HEK293T (cell line): ENCODE measurements at regions not wholly inside any gene's neighbourhood (a gene's known extent, or its start where the extent isn't known, plus 50 kb on each side); places are given as distances from the start of the nearest gene placed in this dataset.

ENCODE experiments used
- CTCF ChIA-PET: fragments of 350-600 bp; formaldehyde crosslinking; extraction: SDS; loops from one replicate; lab custom pipeline; 2021; ENCODE audit warnings: antibody characterized with exemption, inconsistent platforms; lab: Yijun Ruan, JAX
- POLR2A ChIA-PET: fragments of 350-600 bp; formaldehyde crosslinking; extraction: SDS; loops from one replicate; lab custom pipeline; 2020; ENCODE audit warnings: antibody characterized with exemption, inconsistent platforms; lab: Yijun Ruan, JAX
- DNase-seq: peaks from one replicate; pipeline ENCODE4 v3.0.0; 2012; ENCODE audit warnings: mixed read lengths; ENCODE audit errors: extremely low spot score
- ARNT ChIP-seq: fragments of 450-650 bp; IDR thresholded peaks from 2 replicates; pipeline ENCODE4 v1.6.1; 2017; ENCODE audit warnings: mild to moderate bottlenecking
- BHLHE40 ChIP-seq: fragments of 450-650 bp; IDR thresholded peaks from 2 replicates; pipeline ENCODE4 v1.6.1; 2016; ENCODE audit warnings: mild to moderate bottlenecking, moderate library complexity, borderline replicate concordance
- CTBP1 ChIP-seq: fragments of 450-650 bp; IDR thresholded peaks from 2 replicates; pipeline ENCODE4 v1.6.1; 2016; ENCODE audit warnings: borderline replicate concordance
- ELF4 ChIP-seq: fragments of 450-650 bp; IDR thresholded peaks from 2 replicates; pipeline ENCODE4 v1.6.1; 2017; ENCODE audit warnings: antibody characterized with exemption
- FOXA1 ChIP-seq: fragments of 450-650 bp; IDR thresholded peaks from 2 replicates; pipeline ENCODE4 v1.6.1; 2016; ENCODE audit warnings: mild to moderate bottlenecking
- FOXK2 ChIP-seq: fragments of 450-650 bp; IDR thresholded peaks from 2 replicates; pipeline ENCODE4 v1.6.1; 2016; ENCODE audit warnings: mild to moderate bottlenecking
- FOXM1 ChIP-seq: fragments of 450-650 bp; IDR thresholded peaks from 2 replicates; pipeline ENCODE4 v1.6.1; 2017; ENCODE audit warnings: mild to moderate bottlenecking, borderline replicate concordance
- HDGF ChIP-seq: fragments of 450-650 bp; IDR thresholded peaks from 2 replicates; pipeline ENCODE4 v1.6.1; 2017; ENCODE audit warnings: antibody characterized with exemption, borderline replicate concordance
- L3MBTL2 ChIP-seq: fragments of 450-650 bp; conservative IDR thresholded peaks from 2 replicates; pipeline ENCODE4 v1.6.1; 2016; ENCODE audit warnings: mild to moderate bottlenecking
- LEF1 ChIP-seq: fragments of 450-650 bp; IDR thresholded peaks from 2 replicates; pipeline ENCODE4 v1.6.1; 2017; ENCODE audit warnings: mild to moderate bottlenecking, borderline replicate concordance
- NFRKB ChIP-seq: fragments of 450-650 bp; IDR thresholded peaks from 2 replicates; pipeline ENCODE4 v1.6.1; 2016; ENCODE audit warnings: mild to moderate bottlenecking, moderate library complexity
- SP1 ChIP-seq: fragments of 450-650 bp; IDR thresholded peaks from 2 replicates; pipeline ENCODE4 v1.6.1; 2017
- SUZ12 ChIP-seq: fragments of 450-650 bp; IDR thresholded peaks from 2 replicates; pipeline ENCODE4 v1.6.1; 2016; ENCODE audit warnings: mild to moderate bottlenecking
- TARDBP ChIP-seq: fragments of 450-650 bp; IDR thresholded peaks from 2 replicates; pipeline ENCODE4 v1.6.1; 2016
- ZNF384 ChIP-seq: fragments of 450-650 bp; IDR thresholded peaks from 2 replicates; pipeline ENCODE4 v1.6.1; 2016
- TF ChIP-seq, protein P1 (sequence below): fragments of 450-650 bp; IDR thresholded peaks from 2 replicates; pipeline ENCODE4 v1.6.1; 2016

DNA sequence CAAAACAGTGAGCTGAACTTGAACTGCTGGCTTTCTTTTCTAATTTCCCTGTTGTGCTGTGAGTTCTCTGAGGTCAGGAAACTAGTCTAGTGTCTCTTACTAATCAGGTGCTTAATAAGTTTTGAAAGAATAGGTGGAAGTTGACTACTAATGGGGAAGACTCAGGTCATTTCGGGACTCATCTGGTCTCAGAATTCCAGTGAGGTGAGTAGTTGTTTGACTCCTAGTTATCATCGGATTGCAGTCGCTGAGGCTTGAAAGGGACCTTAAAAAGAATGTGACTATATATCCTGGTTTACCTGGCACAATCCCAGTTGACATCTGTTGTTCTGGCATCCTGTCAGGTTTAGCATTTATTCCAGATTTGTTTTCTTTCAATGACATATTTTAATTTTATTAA is 81.4 kb upstream of the SPAG17 start:
- DNase-seq, result no peak
- TF ChIP-seq ZNF384, result no peak
- no peak for TF ChIP-seq ELF4
- no peak for TF ChIP-seq LEF1
- TF ChIP-seq NFRKB, result no peak
- no peak for TF ChIP-seq HDGF
- TF ChIP-seq ARNT, result no peak
- no peak for TF ChIP-seq SP1
- TF ChIP-seq L3MBTL2, result no peak
- TF ChIP-seq, protein P1, sequence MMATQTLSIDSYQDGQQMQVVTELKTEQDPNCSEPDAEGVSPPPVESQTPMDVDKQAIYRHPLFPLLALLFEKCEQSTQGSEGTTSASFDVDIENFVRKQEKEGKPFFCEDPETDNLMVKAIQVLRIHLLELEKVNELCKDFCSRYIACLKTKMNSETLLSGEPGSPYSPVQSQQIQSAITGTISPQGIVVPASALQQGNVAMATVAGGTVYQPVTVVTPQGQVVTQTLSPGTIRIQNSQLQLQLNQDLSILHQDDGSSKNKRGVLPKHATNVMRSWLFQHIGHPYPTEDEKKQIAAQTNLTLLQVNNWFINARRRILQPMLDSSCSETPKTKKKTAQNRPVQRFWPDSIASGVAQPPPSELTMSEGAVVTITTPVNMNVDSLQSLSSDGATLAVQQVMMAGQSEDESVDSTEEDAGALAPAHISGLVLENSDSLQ, result no peak
- no peak for TF ChIP-seq CTBP1
- TF ChIP-seq BHLHE40, result no peak
- no peak for TF ChIP-seq TARDBP
- TF ChIP-seq FOXM1, result no peak
- no peak for TF ChIP-seq FOXA1
- TF ChIP-seq SUZ12, result no peak
- no peak for TF ChIP-seq FOXK2
- POLR2A ChIA-PET, result no interaction called here
- CTCF ChIA-PET, result no interaction called here

DNA sequence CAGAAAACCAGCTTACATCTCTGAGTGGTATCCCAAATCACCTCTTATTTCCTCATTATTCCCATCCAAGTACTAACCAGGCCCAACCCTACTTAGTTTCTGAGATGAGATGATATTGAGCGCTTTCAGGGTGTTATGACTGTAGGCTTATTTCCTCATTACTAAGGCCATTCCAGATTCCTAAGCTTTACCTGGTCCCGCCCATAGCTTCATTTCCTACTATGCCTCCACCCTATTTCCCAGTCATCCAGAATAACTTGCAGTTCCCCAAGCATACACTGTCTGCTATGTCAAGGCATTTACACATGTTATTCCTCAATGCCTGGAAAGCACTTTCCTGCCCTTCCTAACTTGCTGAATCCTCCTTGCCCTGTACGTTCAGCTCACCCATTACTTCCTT is 79.3 kb upstream of the SPAG17 start:
- ChIA-PET CTCF (no interaction called here), POLR2A (no interaction called here)
- no peak for DNase-seq
- TF ChIP-seq L3MBTL2 (no peak), ZNF384 (no peak), BHLHE40 (no peak), TARDBP (no peak), HDGF (no peak), NFRKB (no peak), ELF4 (no peak), SUZ12 (no peak)
- TF ChIP-seq, protein P1, result no peak

DNA sequence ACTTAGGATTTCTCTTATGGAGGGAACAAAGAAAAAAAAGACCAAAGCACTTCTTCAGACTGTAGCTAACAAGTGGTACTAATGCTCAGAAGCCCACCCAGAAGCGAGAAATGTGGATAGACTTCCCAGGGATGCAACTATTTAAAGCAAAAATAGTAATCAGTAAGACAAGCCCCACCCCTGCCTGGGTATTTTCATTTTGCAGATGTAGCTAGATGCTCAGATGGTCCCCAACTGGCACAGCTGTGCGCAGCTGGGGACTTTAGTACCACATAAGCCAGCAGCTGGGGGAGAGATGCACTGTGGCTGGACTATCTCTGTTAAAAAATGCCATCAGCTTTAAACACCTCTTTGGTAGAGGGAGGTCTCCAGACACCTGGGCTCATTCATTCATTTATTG is 77.8 kb upstream of the SPAG17 start:
- no peak for DNase-seq
- no peak for TF ChIP-seq NFRKB
- no peak for TF ChIP-seq FOXA1
- TF ChIP-seq ARNT, result no peak
- no peak for TF ChIP-seq SP1
- no peak for TF ChIP-seq TARDBP
- TF ChIP-seq, protein P1, result no peak
- no peak for TF ChIP-seq LEF1
- TF ChIP-seq SUZ12, result no peak
- TF ChIP-seq FOXM1, result no peak
- TF ChIP-seq ZNF384, result no peak
- TF ChIP-seq BHLHE40, result no peak
- no peak for TF ChIP-seq CTBP1
- no peak for TF ChIP-seq ELF4
- no peak for TF ChIP-seq L3MBTL2
- TF ChIP-seq FOXK2, result no peak
- no peak for TF ChIP-seq HDGF
- POLR2A ChIA-PET, result no interaction called here
- CTCF ChIA-PET, result no interaction called here

DNA sequence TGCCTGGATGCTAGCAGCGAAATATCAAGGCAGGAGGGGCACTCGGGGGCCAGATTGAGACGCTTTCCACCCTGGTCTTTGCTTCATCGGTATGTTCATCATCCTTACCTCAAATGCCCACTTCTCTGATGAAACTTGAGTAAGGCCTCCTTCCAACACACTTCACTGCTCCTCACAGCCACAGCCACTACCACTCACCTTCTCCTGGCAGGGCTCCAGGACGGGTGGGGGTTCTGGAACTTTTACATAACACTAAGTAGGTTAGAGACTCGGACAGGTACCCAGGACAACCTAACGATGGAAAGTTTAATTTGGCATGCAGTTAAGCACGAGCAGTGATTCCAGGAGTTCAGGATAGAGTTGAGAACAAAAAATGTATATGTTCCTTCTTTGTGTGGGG is 73.9 kb upstream of the SPAG17 start:
- CTCF ChIA-PET, result no interaction called here
- no peak for DNase-seq

DNA sequence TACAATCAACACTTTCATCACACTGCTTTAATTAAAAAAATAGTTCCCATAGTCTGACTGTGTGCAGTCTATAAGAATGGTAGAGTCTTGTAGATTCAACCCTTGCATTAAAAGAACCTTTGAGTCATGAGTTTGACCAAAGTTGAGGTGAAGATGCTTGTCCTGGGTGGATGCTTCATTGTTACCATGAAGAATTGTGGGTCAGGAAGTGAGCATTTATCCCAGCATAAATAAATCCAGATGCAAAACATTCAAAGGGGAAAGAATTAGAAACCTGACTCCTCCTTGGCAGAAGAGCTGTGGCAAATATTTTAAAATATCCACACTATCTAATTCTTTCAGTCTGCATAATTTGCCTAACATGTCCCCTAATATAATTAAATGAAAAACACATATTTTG is 72.9 kb upstream of the SPAG17 start:
- POLR2A ChIA-PET, result no interaction called here
- CTCF ChIA-PET, result no interaction called here
- TF ChIP-seq SUZ12 (no peak), BHLHE40 (no peak), SP1 (no peak), FOXK2 (no peak), L3MBTL2 (no peak), HDGF (no peak), ARNT (no peak), CTBP1 (no peak), LEF1 (no peak), FOXM1 (no peak), ELF4 (no peak), FOXA1 (no peak), NFRKB (no peak), ZNF384 (no peak), TARDBP (no peak)
- TF ChIP-seq, protein P1, result no peak
- no peak for DNase-seq

More for the DNA sequence above, 73.9 kb upstream of the SPAG17 start:
- TF ChIP-seq TARDBP, result no peak
- no peak for TF ChIP-seq SUZ12
- no peak for TF ChIP-seq CTBP1
- TF ChIP-seq LEF1, result no peak
- TF ChIP-seq ELF4, result no peak
- no peak for TF ChIP-seq NFRKB
- TF ChIP-seq BHLHE40, result no peak
- no peak for TF ChIP-seq FOXK2
- no peak for TF ChIP-seq HDGF
- TF ChIP-seq, protein P1, result no peak
- no peak for TF ChIP-seq SP1
- POLR2A ChIA-PET, result no interaction called here
